ENCODE measurements at regions not wholly inside any gene's neighbourhood (a gene's known extent, or its start where the extent isn't known, plus 50 kb on each side); places are given as distances from the start of the nearest gene placed in this dataset.
"Not testable (repeated sequence)": the region's sequence is repeated elsewhere in the genome, so short reads cannot be mapped to it uniquely, and the experiment has no call there.

- no peak for DNase-seq
- in situ Hi-C loops (cut with MboI; ENCODE audit: low pct_unique_long_range_greater_than_20kb, low sequenced_read_pairs) = no loop called here
Observed at GRCh38 chr9:18294229-18294628, 179.7 kb upstream of the ADAMTSL1 start.

- in situ Hi-C loops (cut with MboI; ENCODE audit: low pct_unique_long_range_greater_than_20kb, low sequenced_read_pairs) = no loop called here
- no peak for DNase-seq
Observed at GRCh38 chr9:18296702-18297055, 177.3 kb upstream of the ADAMTSL1 start.

GRCh38 chr9:18297056-18297841 lies 176.7 kb upstream of the ADAMTSL1 start:
- DNase-seq = no peak
- in situ Hi-C loops (cut with MboI; ENCODE audit: low pct_unique_long_range_greater_than_20kb, low sequenced_read_pairs) = no loop called here

GRCh38 chr9:18299449-18299848 lies 174.5 kb upstream of the ADAMTSL1 start:
- DNase-seq = no peak
- in situ Hi-C loops (cut with MboI; ENCODE audit: low pct_unique_long_range_greater_than_20kb, low sequenced_read_pairs) = no loop called here

- DNase-seq; in situ Hi-C loops (cut with MboI; ENCODE audit: low pct_unique_long_range_greater_than_20kb, low sequenced_read_pairs): not testable (repeated sequence)
Observed at GRCh38 chr9:18305167-18305806, 168.7 kb upstream of the ADAMTSL1 start.

- in situ Hi-C loops (cut with MboI; ENCODE audit: low pct_unique_long_range_greater_than_20kb, low sequenced_read_pairs) = no loop called here
- no peak for DNase-seq
Observed at GRCh38 chr9:18314316-18314715, 159.6 kb upstream of the ADAMTSL1 start.

GRCh38 chr9:18317896-18318295 lies 156.1 kb upstream of the ADAMTSL1 start:
- no peak for DNase-seq
- in situ Hi-C loops (cut with MboI; ENCODE audit: low pct_unique_long_range_greater_than_20kb, low sequenced_read_pairs) = no loop called here

GRCh38 chr9:18319918-18320445 lies 154.0 kb upstream of the ADAMTSL1 start:
- no peak for DNase-seq
- in situ Hi-C loops (cut with MboI; ENCODE audit: low pct_unique_long_range_greater_than_20kb, low sequenced_read_pairs) = no loop called here

GRCh38 chr9:18324928-18325745 lies 148.8 kb upstream of the ADAMTSL1 start:
- DNase-seq = no peak
- in situ Hi-C loops (cut with MboI; ENCODE audit: low pct_unique_long_range_greater_than_20kb, low sequenced_read_pairs) = no loop called here

GRCh38 chr9:18325746-18326011 lies 148.3 kb upstream of the ADAMTSL1 start:
- in situ Hi-C loops (cut with MboI; ENCODE audit: low pct_unique_long_range_greater_than_20kb, low sequenced_read_pairs); DNase-seq: not testable (repeated sequence)

- in situ Hi-C loops (cut with MboI; ENCODE audit: low pct_unique_long_range_greater_than_20kb, low sequenced_read_pairs) = no loop called here
- DNase-seq = no peak
Observed at GRCh38 chr9:18327121-18327520, 146.8 kb upstream of the ADAMTSL1 start.

- no peak for DNase-seq
- in situ Hi-C loops (cut with MboI; ENCODE audit: low pct_unique_long_range_greater_than_20kb, low sequenced_read_pairs) = no loop called here
Observed at GRCh38 chr9:18330401-18331309, 143.3 kb upstream of the ADAMTSL1 start.

GRCh38 chr9:18331310-18331684 lies 142.7 kb upstream of the ADAMTSL1 start:
- DNase-seq = no peak
- in situ Hi-C loops (cut with MboI; ENCODE audit: low pct_unique_long_range_greater_than_20kb, low sequenced_read_pairs) = no loop called here

GRCh38 chr9:18331808-18332209 lies 142.1 kb upstream of the ADAMTSL1 start:
- no peak for DNase-seq
- in situ Hi-C loops (cut with MboI; ENCODE audit: low pct_unique_long_range_greater_than_20kb, low sequenced_read_pairs) = no loop called here

GRCh38 chr9:18333157-18333556 lies 140.8 kb upstream of the ADAMTSL1 start:
- in situ Hi-C loops (cut with MboI; ENCODE audit: low pct_unique_long_range_greater_than_20kb, low sequenced_read_pairs) = no loop called here
- DNase-seq = no peak

GRCh38 chr9:18335825-18336224 lies 138.1 kb upstream of the ADAMTSL1 start:
- in situ Hi-C loops (cut with MboI; ENCODE audit: low pct_unique_long_range_greater_than_20kb, low sequenced_read_pairs) = no loop called here

GRCh38 chr9:18338042-18338441 lies 135.9 kb upstream of the ADAMTSL1 start:
- in situ Hi-C loops (cut with MboI; ENCODE audit: low pct_unique_long_range_greater_than_20kb, low sequenced_read_pairs) = no loop called here
- DNase-seq = no peak

More at GRCh38 chr9:18335825-18336224, 138.1 kb upstream of the ADAMTSL1 start:
- no peak for DNase-seq

GRCh38 chr9:18343784-18344183 lies 130.2 kb upstream of the ADAMTSL1 start:
- DNase-seq = no peak
- in situ Hi-C loops (cut with MboI; ENCODE audit: low pct_unique_long_range_greater_than_20kb, low sequenced_read_pairs) = no loop called here

GRCh38 chr9:18346745-18347144 lies 127.2 kb upstream of the ADAMTSL1 start:
- DNase-seq = no peak
- in situ Hi-C loops (cut with MboI; ENCODE audit: low pct_unique_long_range_greater_than_20kb, low sequenced_read_pairs) = no loop called here
